Endothelial cell (in vitro differentiated cells): ENCODE measurements at regions not wholly inside any gene's neighbourhood (a gene's known extent, or its start where the extent isn't known, plus 50 kb on each side); places are given as distances from the start of the nearest gene placed in this dataset.

Source experiments
- DNase-seq: peaks from one replicate; pipeline ENCODE4 v3.0.0; 2021; ENCODE audit warnings: low spot score
- H3K27ac Mint-ChIP-seq: one replicate; pipeline ENCODE4 v1.8.0; 2021; ENCODE audit warnings: mixed read lengths, inconsistent platforms; ENCODE audit not compliant: unreplicated experiment
- H3K27me3 Mint-ChIP-seq: one replicate; pipeline ENCODE4 v1.8.0; 2021; ENCODE audit warnings: mild to moderate bottlenecking, moderate library complexity, mixed read lengths, inconsistent platforms; ENCODE audit not compliant: unreplicated experiment
- H3K36me3 Mint-ChIP-seq: one replicate; pipeline ENCODE4 v1.8.0; 2021; ENCODE audit warnings: mild to moderate bottlenecking, low read depth, mixed read lengths, inconsistent platforms; ENCODE audit not compliant: unreplicated experiment
- H3K4me1 Mint-ChIP-seq: one replicate; pipeline ENCODE4 v1.8.0; 2021; ENCODE audit warnings: mild to moderate bottlenecking, mixed read lengths, inconsistent platforms; ENCODE audit not compliant: unreplicated experiment
- H3K4me3 Mint-ChIP-seq: one replicate; pipeline ENCODE4 v1.8.0; 2021; ENCODE audit warnings: mild to moderate bottlenecking, mixed read lengths, inconsistent platforms; ENCODE audit not compliant: unreplicated experiment
- H3K9me3 Mint-ChIP-seq: one replicate; pipeline ENCODE4 v1.8.0; 2021; ENCODE audit warnings: mixed read lengths, inconsistent platforms; ENCODE audit not compliant: unreplicated experiment
- TF ChIP-seq, protein P1 (sequence below): fragments of 200-600 bp; sonication (generic); IDR thresholded peaks from one replicate; pipeline ENCODE4 v1.5.0; 2021; ENCODE audit warnings: antibody characterized with exemption; ENCODE audit not compliant: unreplicated experiment

- no peaks in the 10 kb centered on the region for H3K4me1 Mint-ChIP-seq
- H3K27ac Mint-ChIP-seq, result no peak overlapping the region
- TF ChIP-seq, protein P1, sequence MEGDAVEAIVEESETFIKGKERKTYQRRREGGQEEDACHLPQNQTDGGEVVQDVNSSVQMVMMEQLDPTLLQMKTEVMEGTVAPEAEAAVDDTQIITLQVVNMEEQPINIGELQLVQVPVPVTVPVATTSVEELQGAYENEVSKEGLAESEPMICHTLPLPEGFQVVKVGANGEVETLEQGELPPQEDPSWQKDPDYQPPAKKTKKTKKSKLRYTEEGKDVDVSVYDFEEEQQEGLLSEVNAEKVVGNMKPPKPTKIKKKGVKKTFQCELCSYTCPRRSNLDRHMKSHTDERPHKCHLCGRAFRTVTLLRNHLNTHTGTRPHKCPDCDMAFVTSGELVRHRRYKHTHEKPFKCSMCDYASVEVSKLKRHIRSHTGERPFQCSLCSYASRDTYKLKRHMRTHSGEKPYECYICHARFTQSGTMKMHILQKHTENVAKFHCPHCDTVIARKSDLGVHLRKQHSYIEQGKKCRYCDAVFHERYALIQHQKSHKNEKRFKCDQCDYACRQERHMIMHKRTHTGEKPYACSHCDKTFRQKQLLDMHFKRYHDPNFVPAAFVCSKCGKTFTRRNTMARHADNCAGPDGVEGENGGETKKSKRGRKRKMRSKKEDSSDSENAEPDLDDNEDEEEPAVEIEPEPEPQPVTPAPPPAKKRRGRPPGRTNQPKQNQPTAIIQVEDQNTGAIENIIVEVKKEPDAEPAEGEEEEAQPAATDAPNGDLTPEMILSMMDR, result no peak
- H3K9me3 Mint-ChIP-seq, result no peaks in the 10 kb centered on the region
- no peaks in the 10 kb centered on the region for H3K27me3 Mint-ChIP-seq
- H3K4me3 Mint-ChIP-seq, result no peak overlapping the region
- H3K36me3 Mint-ChIP-seq, result no peaks in the 10 kb centered on the region
- DNase-seq, result no peak
Measured at GRCh38 chr9:28946648-28947047, 1373.4 kb upstream of the C9orf72 start.

GRCh38 chr9:28951945-28952344, 1378.7 kb upstream of the C9orf72 start:
- H3K4me1 Mint-ChIP-seq, result peaks cover 3% of the 10 kb centered on the region
- no peak overlapping the region for H3K4me3 Mint-ChIP-seq
- H3K27me3 Mint-ChIP-seq, result no peaks in the 10 kb centered on the region
- H3K27ac Mint-ChIP-seq, result no peak overlapping the region
- no peaks in the 10 kb centered on the region for H3K36me3 Mint-ChIP-seq
- TF ChIP-seq, protein P1, result no peak
- H3K9me3 Mint-ChIP-seq, result no peaks in the 10 kb centered on the region
- DNase-seq, result no peak

- no peaks in the 10 kb centered on the region for H3K9me3 Mint-ChIP-seq
- H3K27me3 Mint-ChIP-seq, result no peaks in the 10 kb centered on the region
- H3K4me1 Mint-ChIP-seq, result peaks cover 3% of the 10 kb centered on the region
- no peak for DNase-seq
- TF ChIP-seq, protein P1, result no peak
- H3K4me3 Mint-ChIP-seq, result no peak overlapping the region
- no peaks in the 10 kb centered on the region for H3K36me3 Mint-ChIP-seq
- no peak overlapping the region for H3K27ac Mint-ChIP-seq
Measured at GRCh38 chr9:28956116-28956880, 1383.0 kb upstream of the C9orf72 start.

- Mint-ChIP-seq H3K27ac (no peak overlapping the region), H3K4me1 (peaks cover 3% of the 10 kb centered on the region), H3K4me3 (no peak overlapping the region), H3K9me3 (no peaks in the 10 kb centered on the region), H3K36me3 (no peaks in the 10 kb centered on the region), H3K27me3 (no peaks in the 10 kb centered on the region)
- TF ChIP-seq, protein P1, result no peak
- no peak for DNase-seq
Measured at GRCh38 chr9:28960602-28961001, 1387.3 kb upstream of the C9orf72 start.

- H3K4me3 Mint-ChIP-seq, result no peak overlapping the region
- H3K9me3 Mint-ChIP-seq, result no peaks in the 10 kb centered on the region
- TF ChIP-seq, protein P1, result no peak
- H3K27ac Mint-ChIP-seq, result no peak overlapping the region
- no peaks in the 10 kb centered on the region for H3K36me3 Mint-ChIP-seq
- H3K4me1 Mint-ChIP-seq, result no peaks in the 10 kb centered on the region
- no peak for DNase-seq
- no peaks in the 10 kb centered on the region for H3K27me3 Mint-ChIP-seq
Measured at GRCh38 chr9:28961623-28962022, 1388.3 kb upstream of the C9orf72 start.
